IPS-18a (cell line): ENCODE measurements at regions not wholly inside any gene's neighbourhood (a gene's known extent, or its start where the extent isn't known, plus 50 kb on each side); places are given as distances from the start of the nearest gene placed in this dataset.

Source experiments
- H3K27ac ChIP-seq: one replicate; pipeline ENCODE4 v1.5.1; 2013; ENCODE audit warnings: low read length
- H3K27me3 ChIP-seq: one replicate; pipeline ENCODE4 v1.6.1; 2013; ENCODE audit warnings: mild to moderate bottlenecking, low read length; ENCODE audit not compliant: control insufficient read depth, insufficient read depth
- H3K36me3 ChIP-seq: one replicate; pipeline ENCODE4 v1.6.1; 2013; ENCODE audit warnings: low read depth, low read length; ENCODE audit not compliant: control insufficient read depth
- H3K4me1 ChIP-seq: one replicate; pipeline ENCODE4 v1.6.1; 2013; ENCODE audit warnings: low read depth, low read length; ENCODE audit not compliant: control insufficient read depth
- H3K4me3 ChIP-seq: one replicate; pipeline ENCODE4 v1.5.1; 2013; ENCODE audit warnings: low read length
- H3K9ac ChIP-seq: one replicate; pipeline ENCODE4 v1.6.1; 2013; ENCODE audit warnings: mild to moderate bottlenecking, low read length, moderate library complexity
- H3K9me3 ChIP-seq: one replicate; pipeline ENCODE4 v1.6.1; 2013; ENCODE audit warnings: low read depth, low read length; ENCODE audit not compliant: control insufficient read depth

DNA sequence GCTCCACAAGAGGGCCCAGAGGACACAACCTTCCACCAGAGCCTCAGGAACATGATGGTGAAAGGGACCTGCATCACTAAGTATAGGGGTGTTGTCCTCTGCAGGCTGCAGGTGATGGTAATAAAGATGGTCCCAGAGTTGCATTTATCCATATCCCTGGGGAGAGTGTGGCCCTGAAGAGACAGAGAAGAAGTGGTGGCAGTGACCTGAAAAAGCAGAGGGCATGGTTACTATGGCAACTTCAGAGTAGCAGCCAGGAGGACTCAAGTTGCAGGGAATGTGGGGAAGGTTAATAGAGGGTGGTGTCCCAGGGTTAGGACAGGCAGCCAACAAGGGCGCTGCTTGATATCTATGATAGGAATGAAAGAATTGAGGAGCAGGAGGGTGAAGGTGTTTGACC lies 57.1 kb downstream of the HLA-A start:
- no peak overlapping the region for H3K4me3 ChIP-seq
- peaks cover 5% of the 10 kb centered on the region for H3K27me3 ChIP-seq
- no peaks in the 10 kb centered on the region for H3K4me1 ChIP-seq
- H3K9me3 ChIP-seq = no peaks in the 10 kb centered on the region
- no peak overlapping the region for H3K27ac ChIP-seq
- no peak overlapping the region for H3K9ac ChIP-seq
- H3K36me3 ChIP-seq = no peaks in the 10 kb centered on the region

GRCh38 chr6:30000156-30000791 lies 57.9 kb downstream of the HLA-A start:
- H3K4me3 ChIP-seq = no peak overlapping the region
- no peaks in the 10 kb centered on the region for H3K4me1 ChIP-seq
- H3K27ac ChIP-seq = no peak overlapping the region
- no peaks in the 10 kb centered on the region for H3K9me3 ChIP-seq
- H3K27me3 ChIP-seq = peaks cover 13% of the 10 kb centered on the region
- H3K36me3 ChIP-seq = no peaks in the 10 kb centered on the region
- H3K9ac ChIP-seq = no peak overlapping the region

DNA sequence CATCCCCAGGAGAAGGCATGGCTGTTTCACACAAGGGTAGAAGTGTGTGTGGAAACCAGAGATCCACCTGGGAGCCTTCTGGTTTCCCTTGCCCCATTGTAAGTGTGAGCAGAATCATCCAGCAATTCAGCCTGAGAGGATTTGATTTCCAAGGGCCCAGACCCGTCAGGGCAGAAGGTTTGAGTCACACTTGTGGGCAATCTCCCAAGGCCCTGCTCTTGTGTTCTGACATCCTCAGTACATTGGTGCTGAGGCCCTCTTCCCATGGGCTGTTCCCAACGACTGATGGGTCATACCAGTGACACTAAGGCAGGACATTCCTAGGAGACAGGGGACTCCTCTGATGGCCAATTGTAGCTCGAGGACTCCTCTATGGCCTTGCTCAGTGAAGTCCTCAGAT lies 58.2 kb upstream of the POLR1H start:
- Histone ChIP-seq H3K9me3 (no peaks in the 10 kb centered on the region), H3K4me3 (no peak overlapping the region), H3K9ac (no peak overlapping the region), H3K27ac (no peak overlapping the region), H3K4me1 (no peaks in the 10 kb centered on the region), H3K36me3 (no peaks in the 10 kb centered on the region), H3K27me3 (peaks cover 39% of the 10 kb centered on the region)

GRCh38 chr6:30005482-30005881 lies 55.6 kb upstream of the POLR1H start:
- no peaks in the 10 kb centered on the region for H3K4me1 ChIP-seq
- H3K27me3 ChIP-seq = peaks cover 56% of the 10 kb centered on the region
- H3K4me3 ChIP-seq = no peak overlapping the region
- H3K9ac ChIP-seq = no peak overlapping the region
- no peak overlapping the region for H3K27ac ChIP-seq
- no peaks in the 10 kb centered on the region for H3K9me3 ChIP-seq
- H3K36me3 ChIP-seq = no peaks in the 10 kb centered on the region

DNA sequence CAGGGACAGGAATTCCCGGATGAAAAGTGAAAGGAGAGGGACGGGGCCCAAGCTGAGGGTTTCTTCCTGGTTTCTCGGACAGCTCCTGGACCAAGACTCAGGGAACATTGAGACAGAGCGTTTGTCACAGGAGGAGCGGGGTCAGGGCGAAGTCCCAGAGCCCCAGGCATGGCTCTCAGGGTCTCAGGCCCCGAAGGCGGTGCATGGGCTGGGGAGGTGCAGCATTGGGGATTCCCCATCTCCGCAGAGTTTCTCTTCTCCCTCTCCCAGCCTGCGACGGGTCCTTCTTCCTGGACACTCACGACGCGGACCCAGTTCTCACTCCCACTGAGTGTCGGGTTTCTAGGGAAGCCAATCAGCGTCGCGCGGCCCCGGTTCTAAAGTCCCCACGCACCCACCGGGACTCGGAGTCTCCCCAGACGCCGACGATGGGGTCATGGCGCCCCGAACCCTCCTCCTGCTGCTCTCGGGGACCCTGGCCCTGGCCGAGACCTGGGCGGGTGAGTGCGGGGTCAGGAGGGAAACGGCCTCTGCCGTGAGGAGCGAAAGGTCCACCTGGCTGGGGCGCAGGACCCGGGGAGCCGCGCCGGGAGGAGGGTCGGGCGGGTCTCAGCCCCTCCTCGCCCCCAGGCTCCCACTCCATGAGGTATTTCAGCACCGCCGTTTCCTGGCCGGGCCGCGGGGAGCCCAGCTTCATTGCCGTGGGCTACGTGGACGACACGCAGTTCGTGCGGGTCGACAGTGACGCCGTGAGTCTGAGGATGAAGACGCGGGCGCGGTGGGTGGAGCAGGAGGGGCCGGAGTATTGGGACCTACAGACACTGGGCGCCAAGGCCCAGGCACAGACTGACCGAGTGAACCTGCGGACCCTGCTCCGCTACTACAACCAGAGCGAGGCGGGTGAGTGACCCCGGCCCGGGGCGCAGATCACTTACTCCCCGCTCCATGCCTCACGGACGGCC lies 54.6 kb upstream of the POLR1H start:
- H3K9me3 ChIP-seq = no peaks in the 10 kb centered on the region
- H3K27me3 ChIP-seq = peaks cover 56% of the 10 kb centered on the region
- H3K4me3 ChIP-seq = peak overlapping the region; percentile 66
- no peaks in the 10 kb centered on the region for H3K4me1 ChIP-seq
- H3K9ac ChIP-seq = peak overlapping the region; percentile 23
- no peaks in the 10 kb centered on the region for H3K36me3 ChIP-seq
- no peak overlapping the region for H3K27ac ChIP-seq

DNA sequence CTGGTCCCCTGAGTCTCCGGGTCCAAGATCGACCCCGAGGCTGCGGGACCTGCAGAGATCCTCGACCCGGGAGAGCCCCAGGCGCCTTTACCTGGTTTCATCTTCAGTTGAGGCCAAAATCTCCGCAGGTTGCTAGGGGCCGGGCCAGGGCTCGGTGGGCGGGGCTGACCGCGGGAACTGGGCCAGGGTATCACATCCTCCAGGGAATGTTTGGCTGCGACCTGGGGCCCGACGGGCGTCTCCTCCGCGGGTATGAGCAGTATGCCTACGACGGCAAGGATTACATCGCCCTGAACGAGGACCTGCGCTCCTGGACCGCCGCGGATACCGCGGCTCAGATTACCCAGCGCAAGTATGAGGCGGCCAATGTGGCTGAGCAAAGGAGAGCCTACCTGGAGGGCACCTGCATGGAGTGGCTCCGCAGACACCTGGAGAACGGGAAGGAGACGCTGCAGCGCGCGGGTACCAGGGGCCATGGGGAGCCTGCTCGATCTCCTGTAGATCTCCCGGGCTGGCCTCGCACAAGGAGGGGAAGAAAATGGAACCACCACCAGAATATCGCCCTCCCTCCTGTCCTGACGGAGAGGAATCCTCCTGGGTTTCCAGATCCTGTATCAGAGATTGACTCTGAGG lies 53.8 kb upstream of the POLR1H start:
- no peaks in the 10 kb centered on the region for H3K9me3 ChIP-seq
- peak overlapping the region; percentile 23 for H3K9ac ChIP-seq
- H3K4me1 ChIP-seq = no peaks in the 10 kb centered on the region
- no peaks in the 10 kb centered on the region for H3K36me3 ChIP-seq
- H3K27ac ChIP-seq = no peak overlapping the region
- H3K27me3 ChIP-seq = peaks cover 56% of the 10 kb centered on the region
- peak overlapping the region; percentile 66 for H3K4me3 ChIP-seq

DNA sequence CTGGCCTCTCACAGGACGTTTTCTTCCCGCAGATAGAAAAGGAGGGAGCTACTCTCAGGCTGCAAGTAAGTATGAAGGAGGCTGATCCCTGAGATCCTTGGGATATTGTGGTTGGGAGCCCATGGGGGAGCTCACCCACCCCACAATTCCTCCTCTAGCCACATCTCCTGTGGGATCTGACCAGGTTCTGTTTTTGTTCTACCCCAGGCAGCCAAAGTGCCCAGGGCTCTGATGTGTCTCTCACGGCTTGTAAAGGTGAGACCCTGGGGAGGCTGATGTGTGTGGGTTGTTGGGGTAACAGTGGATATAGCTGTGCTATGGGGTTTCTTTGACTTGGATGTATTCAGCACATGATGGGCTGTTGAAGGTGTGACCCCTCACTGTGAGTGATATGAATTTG lies 52.0 kb upstream of the POLR1H start:
- Histone ChIP-seq H3K27me3 (peaks cover 53% of the 10 kb centered on the region), H3K9me3 (no peaks in the 10 kb centered on the region), H3K27ac (no peak overlapping the region), H3K4me3 (no peak overlapping the region), H3K36me3 (no peaks in the 10 kb centered on the region), H3K4me1 (no peaks in the 10 kb centered on the region), H3K9ac (no peak overlapping the region)
